Peyer's patch (tissue), 4 donors: ENCODE measurements at regions not wholly inside any gene's neighbourhood (a gene's known extent, or its start where the extent isn't known, plus 50 kb on each side); places are given as distances from the start of the nearest gene placed in this dataset.

ENCODE experiments used
- DNase-seq, 3 donors: peaks; one replicate each; pipeline ENCODE4 v3.0.0-alpha.2; 2017 to 2019
- H3K27ac ChIP-seq, 4 donors: fragments of 200-600 bp; sonication (generic); one replicate each; pipeline ENCODE4 v1.5.1; 2016 to 2019
- H3K27me3 ChIP-seq, 2 donors: fragments of 200-600 bp; sonication (generic); one replicate each; pipeline ENCODE4 v1.5.1; 2019
- H3K36me3 ChIP-seq, 3 donors: fragments of 200-600 bp; sonication (generic); one replicate each; pipeline ENCODE4 v1.5.1; 2016 to 2019
- H3K4me1 ChIP-seq, 4 donors: fragments of 200-600 bp; sonication (generic); one replicate each; pipeline ENCODE4 v1.5.1; 2016 to 2019
- H3K4me3 ChIP-seq, 4 donors: fragments of 200-600 bp; sonication (generic); 1 replicate in 3 of 4; 2 replicates in 1 of 4; pipeline ENCODE4 v1.5.1; 2016 to 2019; ENCODE audit warnings: mild to moderate bottlenecking in 1 of 4
- H3K9me3 ChIP-seq, 4 donors: fragments of 200-600 bp; sonication (generic); one replicate each; pipeline ENCODE4 v1.5.1; 2016 to 2019; ENCODE audit warnings: mild to moderate bottlenecking in 1 of 4
- POLR2A ChIP-seq, 2 donors: fragments of 450-650 bp; IDR thresholded peaks; one replicate each; pipeline ENCODE4 v1.5.1; 2017; ENCODE audit warnings: antibody characterized with exemption in 2 of 2, mild to moderate bottlenecking in 2 of 2, moderate library complexity in 2 of 2
- TF ChIP-seq, protein P1 (sequence below), 6 experiments: fragments of 450-650 bp in 4 of 6; fragments of 200-600 bp in 2 of 6; sonication (generic) in 1 of 6; IDR thresholded peaks; one replicate each; pipeline ENCODE4 v1.5.1; 2017 to 2019; ENCODE audit warnings: antibody characterized with exemption in 6 of 6, mild to moderate bottlenecking in 3 of 6, moderate library complexity in 1 of 6

DNA sequence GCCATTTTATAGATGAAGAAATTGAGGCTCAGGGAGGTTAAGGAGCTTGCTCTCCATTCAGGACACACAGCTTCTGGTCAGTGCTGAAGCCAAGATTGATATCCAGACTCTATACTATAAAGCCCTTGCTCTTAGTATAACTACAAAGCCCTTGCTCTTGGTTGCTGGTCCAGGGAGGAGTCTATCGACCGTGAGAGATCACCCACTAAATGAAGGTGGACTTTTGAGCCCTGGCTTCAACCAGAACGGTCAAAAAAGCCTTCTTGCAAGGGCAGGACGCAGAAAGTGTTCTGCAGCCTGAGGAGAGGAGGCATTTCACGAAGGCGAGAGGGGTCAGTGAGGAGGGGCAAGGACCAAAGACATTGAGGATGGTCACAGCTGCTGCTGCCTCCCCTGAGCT lies 176.3 kb downstream of the CYP26A1 start:
- Histone ChIP-seq H3K27ac (no peak overlapping the region), H3K9me3 (no peaks in the 10 kb centered on the region), H3K27me3 (no peaks in the 10 kb centered on the region), H3K4me1 (no peaks in the 10 kb centered on the region), H3K36me3 (no peaks in the 10 kb centered on the region), H3K4me3 (no peak overlapping the region)
- no peak for DNase-seq
- no peak for TF ChIP-seq POLR2A (IDR thresholded peaks at IDR 0.05)
- TF ChIP-seq, protein P1, sequence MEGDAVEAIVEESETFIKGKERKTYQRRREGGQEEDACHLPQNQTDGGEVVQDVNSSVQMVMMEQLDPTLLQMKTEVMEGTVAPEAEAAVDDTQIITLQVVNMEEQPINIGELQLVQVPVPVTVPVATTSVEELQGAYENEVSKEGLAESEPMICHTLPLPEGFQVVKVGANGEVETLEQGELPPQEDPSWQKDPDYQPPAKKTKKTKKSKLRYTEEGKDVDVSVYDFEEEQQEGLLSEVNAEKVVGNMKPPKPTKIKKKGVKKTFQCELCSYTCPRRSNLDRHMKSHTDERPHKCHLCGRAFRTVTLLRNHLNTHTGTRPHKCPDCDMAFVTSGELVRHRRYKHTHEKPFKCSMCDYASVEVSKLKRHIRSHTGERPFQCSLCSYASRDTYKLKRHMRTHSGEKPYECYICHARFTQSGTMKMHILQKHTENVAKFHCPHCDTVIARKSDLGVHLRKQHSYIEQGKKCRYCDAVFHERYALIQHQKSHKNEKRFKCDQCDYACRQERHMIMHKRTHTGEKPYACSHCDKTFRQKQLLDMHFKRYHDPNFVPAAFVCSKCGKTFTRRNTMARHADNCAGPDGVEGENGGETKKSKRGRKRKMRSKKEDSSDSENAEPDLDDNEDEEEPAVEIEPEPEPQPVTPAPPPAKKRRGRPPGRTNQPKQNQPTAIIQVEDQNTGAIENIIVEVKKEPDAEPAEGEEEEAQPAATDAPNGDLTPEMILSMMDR (IDR thresholded peaks at IDR 0.05), result no peak

DNA sequence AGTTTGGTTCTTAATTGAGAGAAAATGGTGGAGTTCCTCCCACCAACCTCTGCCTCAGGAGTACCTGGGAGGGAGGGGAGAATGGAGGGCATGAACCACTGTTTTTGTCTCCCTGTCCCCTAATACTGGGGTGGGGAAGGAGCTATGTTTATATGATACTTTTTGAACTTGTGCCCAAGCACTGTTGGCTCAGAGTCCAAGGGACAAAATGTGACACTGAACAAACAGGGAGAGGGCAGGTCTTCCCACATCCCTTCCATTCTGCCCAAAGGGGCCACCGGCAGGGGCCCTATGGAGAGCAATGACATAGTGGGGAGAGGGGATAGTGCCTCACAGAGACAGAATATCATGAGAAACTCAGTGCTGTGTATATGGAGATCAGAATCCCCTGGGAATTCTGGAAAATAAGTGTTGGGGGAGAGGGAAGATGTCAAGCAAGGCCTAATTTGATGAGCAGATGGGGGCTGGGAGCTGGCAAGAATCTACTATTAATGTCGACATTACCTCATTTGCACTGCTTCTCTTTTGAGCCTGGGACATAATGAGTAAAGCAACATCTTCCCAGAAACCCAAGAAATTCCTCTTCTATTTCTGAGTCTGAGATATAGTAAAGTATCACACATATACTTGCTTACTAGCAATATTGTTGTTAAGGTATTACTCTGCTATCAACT lies 180.6 kb downstream of the CYP26A1 start:
- H3K27me3 ChIP-seq, result no peaks in the 10 kb centered on the region
- H3K27ac ChIP-seq, result no peak overlapping the region
- H3K36me3 ChIP-seq, result no peaks in the 10 kb centered on the region
- no peaks in the 10 kb centered on the region for H3K4me1 ChIP-seq
- DNase-seq, result no peak
- H3K4me3 ChIP-seq, result no peak overlapping the region
- H3K9me3 ChIP-seq, result no peaks in the 10 kb centered on the region
- TF ChIP-seq, protein P1 (IDR thresholded peaks at IDR 0.05), result no peak
- no peak for TF ChIP-seq POLR2A (IDR thresholded peaks at IDR 0.05)

DNA sequence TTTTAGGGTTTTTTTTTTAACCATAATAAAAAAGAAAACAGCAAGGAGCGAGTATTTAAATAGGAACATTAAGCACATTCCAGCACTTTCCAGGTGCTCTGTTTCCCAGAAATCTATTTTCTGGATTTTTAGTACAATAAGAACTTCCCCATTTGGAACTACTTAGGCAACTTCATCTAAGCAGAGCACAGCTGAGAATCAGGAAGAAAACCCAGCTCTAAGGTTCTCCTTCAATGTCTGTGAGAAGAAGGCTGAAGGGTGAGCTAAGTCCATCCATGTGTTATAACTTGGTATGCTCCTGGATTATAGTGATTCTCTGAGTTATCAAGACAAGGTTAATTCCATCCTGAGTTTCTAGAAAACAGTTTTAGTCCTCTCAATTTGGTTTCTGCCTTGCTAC lies 181.9 kb downstream of the CYP26A1 start:
- H3K4me1 ChIP-seq, result no peaks in the 10 kb centered on the region
- H3K36me3 ChIP-seq, result no peaks in the 10 kb centered on the region
- H3K4me3 ChIP-seq, result no peak overlapping the region
- no peak overlapping the region for H3K27ac ChIP-seq
- H3K9me3 ChIP-seq, result no peaks in the 10 kb centered on the region
- DNase-seq, result no peak
- no peak for TF ChIP-seq POLR2A (IDR thresholded peaks at IDR 0.05)
- TF ChIP-seq, protein P1 (IDR thresholded peaks at IDR 0.05), result no peak
- H3K27me3 ChIP-seq, result no peaks in the 10 kb centered on the region
